ENCODE measurements at regions not wholly inside any gene's neighbourhood (a gene's known extent, or its start where the extent isn't known, plus 50 kb on each side); places are given as distances from the start of the nearest gene placed in this dataset.

- Histone ChIP-seq H3K79me2 (ENCODE audit: insufficient read depth, low read length) (no peaks in the 10 kb centered on the region), H4K20me1 (ENCODE audit: insufficient read depth, low read length) (no peaks in the 10 kb centered on the region), H3K4me3 (replicated peaks in 1 of 3; ENCODE audit: insufficient read depth in 1 of 3, low read depth in 2 of 3, low read length in 3 of 3) (no peak overlapping the region), H3K9ac (ENCODE audit: insufficient read depth, low read depth, low read length) (no peak overlapping the region), H3K27ac (ENCODE audit: extremely low read length, insufficient read depth, low read length) (no peak overlapping the region), H3K27me3 (ENCODE audit: control insufficient read depth in 1 of 2, insufficient read depth in 2 of 2, low read length in 2 of 2) (no peaks in the 10 kb centered on the region), H3K4me1 (ENCODE audit: insufficient read depth, low read length) (no peaks in the 10 kb centered on the region), H3K4me2 (ENCODE audit: low read depth, low read length) (no peak overlapping the region), H2AFZ (ENCODE audit: low read length) (no peak overlapping the region), H3K36me3 (replicated peaks in 1 of 2; ENCODE audit: control insufficient read depth in 1 of 2, insufficient read depth in 2 of 2, low read length in 2 of 2) (no peaks in the 10 kb centered on the region), H3K9me3 (ENCODE audit: low read length) (peaks cover 9% of the 10 kb centered on the region; the same call in 1 of the 2 replicates)
- ChIA-PET POLR2A (no interaction called here), CTCF (ENCODE audit: low intra/inter-chr PET ratio, low total read pairs) (no interaction called here)
- in situ Hi-C loops (cut with HindIII; ENCODE audit: extremely low pct_ligation_motif_present, low pct_unique_long_range_greater_than_20kb): no loop called here
- no peak for TF ChIP-seq GTF2F1 (IDR thresholded peaks at IDR 0.05; ENCODE audit: low read length)
- TF ChIP-seq FOXA1 (IDR thresholded peaks at IDR 0.05): no peak
- no peak for TF ChIP-seq FOXA1 (CRISPR knock-in tag; IDR thresholded peaks at IDR 0.05)
- TF ChIP-seq ELF3 (CRISPR knock-in tag; IDR thresholded peaks at IDR 0.05): no peak
- TF ChIP-seq TERF1 (CRISPR knock-in tag; IDR thresholded peaks at IDR 0.05): no peak
- no peak for TF ChIP-seq ZNF577 (CRISPR knock-in tag; IDR thresholded peaks at IDR 0.05; ENCODE audit: borderline replicate concordance, low read depth)
- no peak for TF ChIP-seq U2AF1 (optimal IDR thresholded peaks at IDR 0.05; ENCODE audit: low read depth, low read length)
- TF ChIP-seq FOXP1 (IDR thresholded peaks at IDR 0.05): no peak
- TF ChIP-seq FOXP1 (CRISPR knock-in tag; IDR thresholded peaks at IDR 0.05): no peak
- TF ChIP-seq KDM3A (CRISPR knock-in tag; IDR thresholded peaks at IDR 0.05; ENCODE audit: low read depth): no peak
- TF ChIP-seq THRA (CRISPR knock-in tag; IDR thresholded peaks at IDR 0.05; ENCODE audit: borderline replicate concordance): no peak
- TF ChIP-seq TBP (CRISPR knock-in tag; IDR thresholded peaks at IDR 0.05): no peak
- TF ChIP-seq ZSCAN29 (CRISPR knock-in tag; conservative IDR thresholded peaks at IDR 0.05): no peak
- TF ChIP-seq ZNF598 (CRISPR knock-in tag; IDR thresholded peaks at IDR 0.05; ENCODE audit: borderline replicate concordance): no peak
- intact Hi-C loops (cut with micrococcal nuclease; ENCODE audit: unreplicated experiment): no loop called here
- ATAC-seq: no peak
- no TSS peak for BruUV-seq (replicated peaks)
- 0% methylated on average over 1 of the region's 1 CpG for WGBS (ENCODE audit: low lambda C conversion rate)
- no peak for FAIRE-seq
- DNase-seq (ENCODE audit: low spot score): no peak
These were observed 357.2 kb upstream of the RGS17 start for GRCh38 chr6:153488267-153488666.
